ENCODE measurements at regions not wholly inside any gene's neighbourhood (a gene's known extent, or its start where the extent isn't known, plus 50 kb on each side); places are given as distances from the start of the nearest gene placed in this dataset.

- TF ChIP-seq CTCF (IDR thresholded peaks at IDR 0.05; ENCODE audit: insufficient read depth, low read length, poor library complexity, severe bottlenecking) (no peak), EZH2phosphoT487 (conservative IDR thresholded peaks at IDR 0.05; ENCODE audit: low read length) (no peak)
Observed at GRCh38 chr17:71975331-71975801, 145.5 kb upstream of the SOX9 start.
